Natural killer cell (primary cell): ENCODE measurements at regions not wholly inside any gene's neighbourhood (a gene's known extent, or its start where the extent isn't known, plus 50 kb on each side); places are given as distances from the start of the nearest gene placed in this dataset.

Source experiments
- ATAC-seq, 3 donors: fragments of 150-1000 bp in 2 of 3; fragments of 200-7000 bp in 1 of 3; cut with Tn5 transposase; 1 replicate in 1 of 3; 2 replicates in 2 of 3; pipeline ENCODE4 v1.10.0; 2021; ENCODE audit warnings: mild to moderate bottlenecking in 2 of 3, moderate library complexity in 2 of 3
- DNase-seq, 2 donors: peaks; one replicate each; pipeline versions ENCODE4 v3.0.0 to v3.0.0-alpha.2; 2013 to 2021; ENCODE audit warnings: mixed read lengths in 1 of 2
- H3K27ac ChIP-seq: one replicate; pipeline ENCODE4 v1.5.1; 2013; ENCODE audit warnings: mild to moderate bottlenecking, low read length
- H3K27me3 ChIP-seq: one replicate; pipeline ENCODE4 v1.6.1; 2013; ENCODE audit warnings: low read length; ENCODE audit not compliant: control insufficient read depth, insufficient read depth
- H3K36me3 ChIP-seq: one replicate; pipeline ENCODE4 v1.6.1; 2013; ENCODE audit warnings: low read length; ENCODE audit not compliant: control insufficient read depth, insufficient read depth
- H3K4me1 ChIP-seq: one replicate; pipeline ENCODE4 v1.6.1; 2013; ENCODE audit warnings: low read length; ENCODE audit not compliant: control insufficient read depth, insufficient read depth
- H3K4me3 ChIP-seq: one replicate; pipeline ENCODE4 v1.5.1; 2013; ENCODE audit warnings: low read length
- H3K9me3 ChIP-seq: one replicate; pipeline ENCODE4 v1.6.1; 2013; ENCODE audit warnings: low read length; ENCODE audit not compliant: control insufficient read depth, insufficient read depth
- H3K27ac Mint-ChIP-seq, 2 donors: one replicate each; pipeline ENCODE4 v1.8.0; 2022; ENCODE audit warnings: mild to moderate bottlenecking in 2 of 2, mixed read lengths in 2 of 2, moderate library complexity in 1 of 2
- H3K27me3 Mint-ChIP-seq, 2 donors: one replicate each; pipeline ENCODE4 v1.8.0; 2022; ENCODE audit warnings: low read depth in 2 of 2, mixed read lengths in 2 of 2
- H3K36me3 Mint-ChIP-seq: one replicate; pipeline ENCODE4 v1.8.0; 2022; ENCODE audit warnings: mixed read lengths
- H3K4me1 Mint-ChIP-seq, 2 donors: one replicate each; pipeline ENCODE4 v1.8.0; 2022; ENCODE audit warnings: mixed read lengths in 2 of 2
- H3K4me3 Mint-ChIP-seq: one replicate; pipeline ENCODE4 v1.8.0; 2022; ENCODE audit warnings: mild to moderate bottlenecking, moderate library complexity, mixed read lengths
- H3K9me3 Mint-ChIP-seq, 2 donors: one replicate each; pipeline ENCODE4 v1.8.0; 2022; ENCODE audit warnings: mixed read lengths in 2 of 2
- WGBS: methylation state at CpG from one replicate; pipeline ENCODE4 v1.1.7; 2013; ENCODE audit warnings: missing lambda C conversion rate; ENCODE audit not compliant: insufficient coverage; 5-methylcytosine and 5-hydroxymethylcytosine counted together
- intact Hi-C: fragments of 100-400 bp; cut with micrococcal nuclease; formaldehyde crosslinking; loops from one replicate; pipeline ENCODE4 v1.14.2; 2022
- TF ChIP-seq, protein P1 (sequence below): fragments of 200-600 bp; IDR thresholded peaks from one replicate; pipeline ENCODE4 v1.8.0; 2022; ENCODE audit warnings: antibody characterized with exemption

DNA sequence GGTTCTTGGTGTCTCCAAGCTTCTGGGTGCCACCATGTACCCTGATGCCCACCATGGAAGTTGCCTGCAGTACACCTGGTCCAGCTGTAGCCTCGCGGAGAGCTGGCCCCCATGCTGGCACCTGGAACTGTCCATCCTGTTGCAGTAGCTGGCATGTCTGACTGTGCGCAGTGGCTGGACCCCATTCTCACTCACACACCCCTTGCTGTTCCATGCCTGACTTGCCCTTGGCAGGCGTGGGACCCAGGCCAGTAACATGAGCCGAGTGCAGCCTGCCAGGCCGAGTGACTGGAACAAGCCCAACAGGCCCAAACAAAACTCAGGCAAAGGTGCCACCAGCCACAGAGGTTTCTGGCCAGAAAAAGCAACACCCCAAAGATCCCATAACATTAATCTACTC is 73.8 kb downstream of the NEURL3 start:
- WGBS, result 91% methylated on average over 6 of the region's 6 CpGs
- peaks cover 9% of the 10 kb centered on the region for H3K27me3 ChIP-seq
- no peaks in the 10 kb centered on the region for H3K36me3 Mint-ChIP-seq

DNA sequence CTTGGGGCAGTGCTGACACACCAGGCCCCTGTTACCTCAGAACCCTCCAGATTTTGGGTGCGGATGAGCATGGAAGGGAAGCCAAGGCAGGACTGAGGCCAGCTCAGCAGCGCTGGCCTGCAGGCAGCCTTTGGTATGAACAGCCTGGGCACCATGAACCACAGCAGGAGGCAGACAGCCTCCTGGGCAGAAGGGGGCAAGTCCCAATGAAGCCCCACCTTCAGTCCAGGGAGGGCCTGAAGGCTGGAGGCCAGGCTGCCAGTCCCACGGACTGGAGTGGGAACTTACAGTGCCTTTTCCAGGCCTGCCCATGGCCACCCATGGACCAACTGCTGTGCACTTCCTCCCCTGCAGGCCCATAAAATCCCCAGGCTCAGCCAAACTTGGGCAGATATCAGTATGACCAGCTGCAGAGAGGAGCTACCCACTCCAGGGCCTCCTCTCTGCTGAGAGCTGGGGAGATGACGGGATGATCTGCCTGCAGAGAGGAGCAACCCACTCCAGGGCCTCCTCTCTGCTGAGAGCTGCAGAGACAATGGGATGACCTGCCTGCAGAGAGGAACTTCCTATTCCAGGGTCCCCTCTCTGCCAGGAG is 74.7 kb downstream of the NEURL3 start:
- H3K36me3 ChIP-seq, result no peaks in the 10 kb centered on the region
- no peak for ATAC-seq
- no peak for DNase-seq
- peaks cover 9% of the 10 kb centered on the region for H3K27me3 ChIP-seq
- H3K4me1 Mint-ChIP-seq, result peaks cover 0 to 6% of the 10 kb centered on the region in 2 donors
- H3K9me3 ChIP-seq, result peaks cover 11% of the 10 kb centered on the region
- peaks cover 38% of the 10 kb centered on the region in 2 donors for H3K27me3 Mint-ChIP-seq
- TF ChIP-seq, protein P1, sequence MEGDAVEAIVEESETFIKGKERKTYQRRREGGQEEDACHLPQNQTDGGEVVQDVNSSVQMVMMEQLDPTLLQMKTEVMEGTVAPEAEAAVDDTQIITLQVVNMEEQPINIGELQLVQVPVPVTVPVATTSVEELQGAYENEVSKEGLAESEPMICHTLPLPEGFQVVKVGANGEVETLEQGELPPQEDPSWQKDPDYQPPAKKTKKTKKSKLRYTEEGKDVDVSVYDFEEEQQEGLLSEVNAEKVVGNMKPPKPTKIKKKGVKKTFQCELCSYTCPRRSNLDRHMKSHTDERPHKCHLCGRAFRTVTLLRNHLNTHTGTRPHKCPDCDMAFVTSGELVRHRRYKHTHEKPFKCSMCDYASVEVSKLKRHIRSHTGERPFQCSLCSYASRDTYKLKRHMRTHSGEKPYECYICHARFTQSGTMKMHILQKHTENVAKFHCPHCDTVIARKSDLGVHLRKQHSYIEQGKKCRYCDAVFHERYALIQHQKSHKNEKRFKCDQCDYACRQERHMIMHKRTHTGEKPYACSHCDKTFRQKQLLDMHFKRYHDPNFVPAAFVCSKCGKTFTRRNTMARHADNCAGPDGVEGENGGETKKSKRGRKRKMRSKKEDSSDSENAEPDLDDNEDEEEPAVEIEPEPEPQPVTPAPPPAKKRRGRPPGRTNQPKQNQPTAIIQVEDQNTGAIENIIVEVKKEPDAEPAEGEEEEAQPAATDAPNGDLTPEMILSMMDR, result no peak
- no peak overlapping the region for H3K27ac ChIP-seq
- no peaks in the 10 kb centered on the region for H3K9me3 Mint-ChIP-seq
- no peak overlapping the region for H3K27ac Mint-ChIP-seq
- intact Hi-C loops, result no loop called here
- no peak overlapping the region for H3K4me3 ChIP-seq
- no peaks in the 10 kb centered on the region for H3K36me3 Mint-ChIP-seq
- no peaks in the 10 kb centered on the region for H3K4me1 ChIP-seq
- 95% methylated on average over 4 of the region's 4 CpGs for WGBS
- no peak overlapping the region for H3K4me3 Mint-ChIP-seq

More for the DNA sequence above, 73.8 kb downstream of the NEURL3 start:
- H3K27ac ChIP-seq, result no peak overlapping the region
- no peak overlapping the region for H3K4me3 ChIP-seq
- H3K9me3 ChIP-seq, result peaks cover 11% of the 10 kb centered on the region
- DNase-seq (no peak), ATAC-seq (no peak)
- H3K27ac Mint-ChIP-seq, result no peak overlapping the region
- no peaks in the 10 kb centered on the region for H3K36me3 ChIP-seq
- H3K4me3 Mint-ChIP-seq, result no peak overlapping the region
- TF ChIP-seq, protein P1, result no peak
- H3K4me1 Mint-ChIP-seq, result peaks cover 0 to 6% of the 10 kb centered on the region in 2 donors
- H3K4me1 ChIP-seq, result no peaks in the 10 kb centered on the region
- intact Hi-C loops, result no loop called here
- no peaks in the 10 kb centered on the region for H3K9me3 Mint-ChIP-seq
- peaks cover 34% of the 10 kb centered on the region in 2 donors for H3K27me3 Mint-ChIP-seq

DNA sequence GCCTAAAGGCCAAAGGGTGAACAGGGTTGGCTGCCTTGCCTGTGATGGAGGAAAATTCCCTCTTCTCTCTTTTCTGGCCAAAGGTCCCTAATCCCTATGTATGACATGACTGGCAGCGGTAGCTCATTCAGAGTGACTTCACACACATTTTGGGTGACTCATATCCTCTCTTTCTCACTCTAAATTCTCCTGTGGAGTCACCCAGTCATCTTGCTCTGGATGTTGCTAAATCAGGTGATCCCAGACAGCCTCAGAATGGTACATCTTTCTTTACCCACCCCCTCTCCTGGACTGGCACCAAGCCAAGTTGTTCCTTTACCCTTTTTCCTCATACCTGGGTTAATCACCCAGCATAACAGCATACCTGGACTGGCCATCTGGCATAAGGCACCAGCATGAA is 77.2 kb downstream of the NEURL3 start:
- Mint-ChIP-seq H3K4me3 (no peak overlapping the region), H3K27me3 (peaks cover 35 to 41% of the 10 kb centered on the region in 2 donors), H3K36me3 (no peaks in the 10 kb centered on the region), H3K4me1 (peaks cover 0 to 6% of the 10 kb centered on the region in 2 donors), H3K27ac (no peak overlapping the region), H3K9me3 (no peaks in the 10 kb centered on the region)
- intact Hi-C loops, result no loop called here
- Histone ChIP-seq H3K4me3 (no peak overlapping the region), H3K4me1 (no peaks in the 10 kb centered on the region), H3K36me3 (no peaks in the 10 kb centered on the region), H3K9me3 (peaks cover 11% of the 10 kb centered on the region), H3K27me3 (peaks cover 9% of the 10 kb centered on the region), H3K27ac (no peak overlapping the region)
- 69% methylated on average over 1 of the region's 1 CpG for whole genome bisulfite sequencing
- TF ChIP-seq, protein P1, result no peak
- DNase-seq (no peak), ATAC-seq (peak in 1 of 3 donors; percentile 34)

DNA sequence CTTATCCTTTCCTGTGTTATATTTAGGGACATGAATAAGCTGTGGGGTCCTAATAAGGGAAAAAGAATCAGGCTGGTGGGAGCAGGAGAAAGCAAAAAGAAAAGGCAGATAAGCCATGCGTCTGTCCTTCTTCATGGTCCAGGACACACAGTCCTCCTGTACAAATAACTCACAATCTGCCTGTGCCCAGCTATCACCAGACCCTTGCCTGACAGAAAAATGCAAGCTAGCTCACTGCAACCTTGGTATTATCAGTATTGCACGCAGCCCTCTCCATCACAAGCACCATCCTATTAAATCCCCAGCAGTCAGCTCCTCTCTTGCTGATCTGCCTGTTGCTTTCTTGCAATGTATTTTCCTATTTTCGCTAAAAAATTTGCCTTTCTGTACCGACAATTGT is 78.0 kb downstream of the NEURL3 start:
- Histone ChIP-seq H3K27ac (no peak overlapping the region), H3K36me3 (no peaks in the 10 kb centered on the region), H3K9me3 (peaks cover 11% of the 10 kb centered on the region), H3K4me1 (no peaks in the 10 kb centered on the region), H3K4me3 (no peak overlapping the region), H3K27me3 (peaks cover 9% of the 10 kb centered on the region)
- Mint-ChIP-seq H3K4me1 (peaks cover 0 to 6% of the 10 kb centered on the region in 2 donors), H3K36me3 (no peaks in the 10 kb centered on the region), H3K27ac (no peak overlapping the region), H3K9me3 (no peaks in the 10 kb centered on the region), H3K27me3 (peaks cover 38 to 41% of the 10 kb centered on the region in 2 donors), H3K4me3 (no peak overlapping the region)
- TF ChIP-seq, protein P1, result no peak
- no peak for DNase-seq
- intact Hi-C loops, result no loop called here
- no peak for ATAC-seq
- WGBS, result 88% methylated on average over 4 of the region's 4 CpGs
